ENCODE measurements at regions not wholly inside any gene's neighbourhood (a gene's known extent, or its start where the extent isn't known, plus 50 kb on each side); places are given as distances from the start of the nearest gene placed in this dataset.

DNA sequence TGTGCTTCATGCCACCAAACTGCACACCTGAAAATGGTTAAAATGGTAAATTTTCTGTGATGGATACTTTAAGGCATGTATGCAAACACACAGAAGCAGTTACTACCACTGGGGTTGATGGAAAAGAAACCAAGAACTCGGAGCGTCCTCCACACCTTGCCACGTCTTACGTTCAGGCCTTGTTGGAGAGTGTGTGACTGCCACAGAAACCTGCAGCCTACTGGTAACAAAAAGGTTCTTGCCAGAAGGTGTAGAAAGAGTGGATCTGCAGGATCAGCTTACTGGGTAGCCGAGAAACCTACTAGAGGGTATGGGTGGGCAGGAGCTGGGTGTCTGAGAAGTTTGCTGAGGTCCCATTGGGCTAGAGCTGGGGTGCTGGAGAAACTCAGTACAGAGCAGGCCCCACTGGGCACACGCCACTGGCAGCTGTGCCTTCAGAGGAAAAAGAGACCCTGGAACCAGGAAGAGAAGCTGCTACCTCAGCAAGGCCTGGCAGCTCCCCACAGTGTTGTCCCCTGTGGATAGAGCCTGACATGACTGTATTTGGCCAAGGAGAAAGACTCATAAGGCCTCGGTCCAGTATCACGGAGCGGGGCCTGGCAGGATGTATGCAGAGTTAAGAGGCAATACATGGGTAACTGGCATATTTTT lies 204.6 kb downstream of the SEC14L1 start:
- TF ChIP-seq TAF1 (IDR thresholded peaks at IDR 0.05; ENCODE audit: borderline replicate concordance, insufficient read depth, low read length) = no peak

GRCh38 chr17:77346765-77347164 lies 206.0 kb downstream of the SEC14L1 start:
- TF ChIP-seq SIN3A (IDR thresholded peaks at IDR 0.05; ENCODE audit: borderline replicate concordance, insufficient read depth, low read length) (no peak), POLR2AphosphoS5 (IDR thresholded peaks at IDR 0.05; ENCODE audit: low read depth, low read length) (no peak), FOXP2 (optimal IDR thresholded peaks at IDR 0.05; ENCODE audit: borderline replicate concordance, extremely low read depth, extremely low read length, insufficient read depth) (no peak), TAF1 (IDR thresholded peaks at IDR 0.05; ENCODE audit: borderline replicate concordance, insufficient read depth, low read length) (no peak)
- TF ChIP-seq, protein P1, sequence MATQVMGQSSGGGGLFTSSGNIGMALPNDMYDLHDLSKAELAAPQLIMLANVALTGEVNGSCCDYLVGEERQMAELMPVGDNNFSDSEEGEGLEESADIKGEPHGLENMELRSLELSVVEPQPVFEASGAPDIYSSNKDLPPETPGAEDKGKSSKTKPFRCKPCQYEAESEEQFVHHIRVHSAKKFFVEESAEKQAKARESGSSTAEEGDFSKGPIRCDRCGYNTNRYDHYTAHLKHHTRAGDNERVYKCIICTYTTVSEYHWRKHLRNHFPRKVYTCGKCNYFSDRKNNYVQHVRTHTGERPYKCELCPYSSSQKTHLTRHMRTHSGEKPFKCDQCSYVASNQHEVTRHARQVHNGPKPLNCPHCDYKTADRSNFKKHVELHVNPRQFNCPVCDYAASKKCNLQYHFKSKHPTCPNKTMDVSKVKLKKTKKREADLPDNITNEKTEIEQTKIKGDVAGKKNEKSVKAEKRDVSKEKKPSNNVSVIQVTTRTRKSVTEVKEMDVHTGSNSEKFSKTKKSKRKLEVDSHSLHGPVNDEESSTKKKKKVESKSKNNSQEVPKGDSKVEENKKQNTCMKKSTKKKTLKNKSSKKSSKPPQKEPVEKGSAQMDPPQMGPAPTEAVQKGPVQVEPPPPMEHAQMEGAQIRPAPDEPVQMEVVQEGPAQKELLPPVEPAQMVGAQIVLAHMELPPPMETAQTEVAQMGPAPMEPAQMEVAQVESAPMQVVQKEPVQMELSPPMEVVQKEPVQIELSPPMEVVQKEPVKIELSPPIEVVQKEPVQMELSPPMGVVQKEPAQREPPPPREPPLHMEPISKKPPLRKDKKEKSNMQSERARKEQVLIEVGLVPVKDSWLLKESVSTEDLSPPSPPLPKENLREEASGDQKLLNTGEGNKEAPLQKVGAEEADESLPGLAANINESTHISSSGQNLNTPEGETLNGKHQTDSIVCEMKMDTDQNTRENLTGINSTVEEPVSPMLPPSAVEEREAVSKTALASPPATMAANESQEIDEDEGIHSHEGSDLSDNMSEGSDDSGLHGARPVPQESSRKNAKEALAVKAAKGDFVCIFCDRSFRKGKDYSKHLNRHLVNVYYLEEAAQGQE (IDR thresholded peaks at IDR 0.05; ENCODE audit: insufficient read depth in 1 of 2, low read depth in 2 of 2, low read length in 2 of 2) = no peak

GRCh38 chr17:77347544-77347943 lies 206.8 kb downstream of the SEC14L1 start:
- TF ChIP-seq SIN3A (IDR thresholded peaks at IDR 0.05; ENCODE audit: borderline replicate concordance, insufficient read depth, low read length) (no peak), POLR2AphosphoS5 (IDR thresholded peaks at IDR 0.05; ENCODE audit: low read depth, low read length) (no peak), FOXP2 (optimal IDR thresholded peaks at IDR 0.05; ENCODE audit: borderline replicate concordance, extremely low read depth, extremely low read length, insufficient read depth) (no peak), TAF1 (IDR thresholded peaks at IDR 0.05; ENCODE audit: borderline replicate concordance, insufficient read depth, low read length) (no peak)
- TF ChIP-seq, protein P1 (IDR thresholded peaks at IDR 0.05; ENCODE audit: insufficient read depth in 1 of 2, low read depth in 2 of 2, low read length in 2 of 2) = no peak

- no peak for TF ChIP-seq FOXP2 (optimal IDR thresholded peaks at IDR 0.05; ENCODE audit: borderline replicate concordance, extremely low read depth, extremely low read length, insufficient read depth)
These were observed 209.4 kb downstream of the SEC14L1 start for GRCh38 chr17:77349976-77350830.

GRCh38 chr17:77352441-77352840 lies 211.7 kb downstream of the SEC14L1 start:
- no peak for TF ChIP-seq SIN3A (IDR thresholded peaks at IDR 0.05; ENCODE audit: borderline replicate concordance, insufficient read depth, low read length)

DNA sequence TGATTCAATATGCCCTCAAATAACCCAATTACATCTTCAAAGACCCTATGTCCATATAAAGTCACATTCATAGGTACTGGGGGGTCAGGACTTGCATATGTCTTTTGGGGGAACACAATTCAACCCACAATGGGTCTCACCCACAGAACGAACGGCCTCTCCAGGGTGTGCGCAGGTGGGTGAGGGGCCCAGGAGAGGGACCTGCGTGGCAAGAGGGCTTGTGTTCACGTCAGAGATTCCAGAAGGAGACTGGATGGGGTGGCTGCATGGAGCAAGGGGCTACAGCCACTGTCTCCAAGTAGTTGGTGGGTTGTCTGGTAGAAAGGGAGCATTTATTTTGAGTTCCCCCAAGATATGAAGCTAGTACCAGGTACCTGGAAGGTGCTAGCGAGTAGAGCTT lies 212.2 kb downstream of the SEC14L1 start:
- TF ChIP-seq POLR2AphosphoS5 (IDR thresholded peaks at IDR 0.05; ENCODE audit: low read depth, low read length) (no peak), FOXP2 (optimal IDR thresholded peaks at IDR 0.05; ENCODE audit: borderline replicate concordance, extremely low read depth, extremely low read length, insufficient read depth) (no peak), SIN3A (IDR thresholded peaks at IDR 0.05; ENCODE audit: borderline replicate concordance, insufficient read depth, low read length) (no peak)

- TF ChIP-seq, protein P1 (IDR thresholded peaks at IDR 0.05; ENCODE audit: insufficient read depth in 1 of 2, low read depth in 2 of 2, low read length in 2 of 2) = no peak
- TF ChIP-seq FOXP2 (optimal IDR thresholded peaks at IDR 0.05; ENCODE audit: borderline replicate concordance, extremely low read depth, extremely low read length, insufficient read depth) (no peak), POLR2AphosphoS5 (IDR thresholded peaks at IDR 0.05; ENCODE audit: low read depth, low read length) (no peak), SIN3A (IDR thresholded peaks at IDR 0.05; ENCODE audit: borderline replicate concordance, insufficient read depth, low read length) (no peak), TAF1 (IDR thresholded peaks at IDR 0.05; ENCODE audit: borderline replicate concordance, insufficient read depth, low read length) (no peak)
These were observed 213.1 kb downstream of the SEC14L1 start for GRCh38 chr17:77353684-77354419.

All from PFSK-1 (cell line).